Esophagus muscularis mucosa (tissue), 3 donors: ENCODE measurements at regions not wholly inside any gene's neighbourhood (a gene's known extent, or its start where the extent isn't known, plus 50 kb on each side); places are given as distances from the start of the nearest gene placed in this dataset.

ENCODE experiments used
- POLR2A ChIP-seq: fragments of 450-650 bp; IDR thresholded peaks from one replicate; pipeline ENCODE4 v1.6.1; 2017; ENCODE audit warnings: antibody characterized with exemption, moderate library complexity, mild to moderate bottlenecking, low read depth
- TF ChIP-seq, protein P1 (sequence below), 3 experiments: fragments of 200-600 bp in 2 of 3; fragments of 450-650 bp in 1 of 3; sonication (generic) in 2 of 3; IDR thresholded peaks; one replicate each; pipeline ENCODE4 v1.5.1; 2017 to 2019; ENCODE audit warnings: antibody characterized with exemption in 3 of 3, mild to moderate bottlenecking in 2 of 3, moderate library complexity in 1 of 3

DNA sequence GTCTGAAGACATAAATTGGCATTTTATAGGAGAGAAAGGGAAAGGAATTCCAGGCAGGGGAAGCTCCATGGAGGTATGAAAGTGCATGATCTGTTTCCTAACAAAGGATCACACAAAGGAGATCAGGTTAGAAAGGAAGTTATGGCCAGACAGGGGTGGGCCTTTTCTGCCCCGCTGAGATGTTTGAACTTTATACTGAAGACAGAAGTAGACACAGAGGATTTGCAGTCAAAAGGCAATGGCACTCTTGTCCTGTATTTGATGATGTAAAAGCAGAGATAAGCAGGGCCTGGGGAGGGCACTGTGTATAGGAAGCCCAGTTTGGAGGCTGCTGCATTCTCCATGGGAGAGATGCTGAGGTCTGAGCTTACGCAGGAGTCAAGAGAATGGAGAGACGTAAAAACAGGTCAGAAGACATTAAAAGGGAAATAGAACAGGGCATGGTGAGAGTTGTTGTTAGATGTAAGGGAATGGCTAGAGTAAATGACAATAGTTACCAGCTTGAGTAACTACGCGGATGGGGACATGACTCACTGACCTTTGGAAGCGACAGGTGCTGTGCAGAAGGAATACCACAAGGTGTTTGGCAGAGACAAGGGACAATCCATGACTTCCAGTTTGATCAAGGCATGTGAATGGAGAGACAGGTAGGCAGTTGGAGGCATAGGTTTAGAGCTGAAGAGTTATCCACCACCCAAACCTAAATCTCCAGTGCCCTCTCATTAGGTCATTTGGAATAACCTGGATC lies 190.6 kb upstream of the SASH1 start:
- TF ChIP-seq, protein P1, sequence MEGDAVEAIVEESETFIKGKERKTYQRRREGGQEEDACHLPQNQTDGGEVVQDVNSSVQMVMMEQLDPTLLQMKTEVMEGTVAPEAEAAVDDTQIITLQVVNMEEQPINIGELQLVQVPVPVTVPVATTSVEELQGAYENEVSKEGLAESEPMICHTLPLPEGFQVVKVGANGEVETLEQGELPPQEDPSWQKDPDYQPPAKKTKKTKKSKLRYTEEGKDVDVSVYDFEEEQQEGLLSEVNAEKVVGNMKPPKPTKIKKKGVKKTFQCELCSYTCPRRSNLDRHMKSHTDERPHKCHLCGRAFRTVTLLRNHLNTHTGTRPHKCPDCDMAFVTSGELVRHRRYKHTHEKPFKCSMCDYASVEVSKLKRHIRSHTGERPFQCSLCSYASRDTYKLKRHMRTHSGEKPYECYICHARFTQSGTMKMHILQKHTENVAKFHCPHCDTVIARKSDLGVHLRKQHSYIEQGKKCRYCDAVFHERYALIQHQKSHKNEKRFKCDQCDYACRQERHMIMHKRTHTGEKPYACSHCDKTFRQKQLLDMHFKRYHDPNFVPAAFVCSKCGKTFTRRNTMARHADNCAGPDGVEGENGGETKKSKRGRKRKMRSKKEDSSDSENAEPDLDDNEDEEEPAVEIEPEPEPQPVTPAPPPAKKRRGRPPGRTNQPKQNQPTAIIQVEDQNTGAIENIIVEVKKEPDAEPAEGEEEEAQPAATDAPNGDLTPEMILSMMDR (IDR thresholded peaks at IDR 0.05) = no peak
- no peak for TF ChIP-seq POLR2A
